Suprapubic skin (tissue), 3 donors: ENCODE measurements at regions not wholly inside any gene's neighbourhood (a gene's known extent, or its start where the extent isn't known, plus 50 kb on each side); places are given as distances from the start of the nearest gene placed in this dataset.

ENCODE experiments used
- EP300 ChIP-seq: sonication (generic); formaldehyde crosslinking; IDR thresholded peaks from one replicate; pipeline ENCODE4 v1.6.1; 2017; ENCODE audit warnings: antibody characterized with exemption
- POLR2A ChIP-seq, 2 donors: fragments of 450-650 bp; IDR thresholded peaks; one replicate each; pipeline ENCODE4 v1.6.1; 2017; ENCODE audit warnings: antibody characterized with exemption in 2 of 2, mild to moderate bottlenecking in 2 of 2, moderate library complexity in 2 of 2
- TF ChIP-seq, protein P1 (sequence below), 2 donors: fragments of 200-600 bp in 1 of 2; fragments of 450-650 bp in 1 of 2; sonication (generic) in 1 of 2; IDR thresholded peaks; one replicate each; pipeline ENCODE4 v1.5.1; 2016 to 2019; ENCODE audit warnings: antibody characterized with exemption in 2 of 2, mild to moderate bottlenecking in 1 of 2, moderate library complexity in 1 of 2

DNA sequence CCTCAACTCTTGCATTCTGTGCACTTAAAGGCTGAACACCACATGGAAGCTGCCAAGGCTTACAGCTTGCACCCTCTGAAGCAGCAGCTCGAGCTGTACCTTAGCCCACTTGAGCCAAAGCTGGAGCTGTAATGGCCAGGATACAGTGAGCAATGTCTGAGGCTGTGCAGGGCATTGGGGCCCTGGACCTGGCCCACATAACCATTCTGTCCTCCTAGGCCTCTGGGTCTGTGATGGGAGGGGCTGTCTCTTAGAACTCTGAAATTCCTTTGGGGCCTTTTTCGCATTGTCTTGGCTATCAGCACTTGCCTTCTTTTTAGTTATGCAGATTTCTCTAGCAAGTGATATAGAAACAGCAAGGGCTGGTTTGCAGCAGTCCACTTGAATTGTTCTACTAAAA lies 303.8 kb upstream of the CLEC14A start:
- TF ChIP-seq, protein P1, sequence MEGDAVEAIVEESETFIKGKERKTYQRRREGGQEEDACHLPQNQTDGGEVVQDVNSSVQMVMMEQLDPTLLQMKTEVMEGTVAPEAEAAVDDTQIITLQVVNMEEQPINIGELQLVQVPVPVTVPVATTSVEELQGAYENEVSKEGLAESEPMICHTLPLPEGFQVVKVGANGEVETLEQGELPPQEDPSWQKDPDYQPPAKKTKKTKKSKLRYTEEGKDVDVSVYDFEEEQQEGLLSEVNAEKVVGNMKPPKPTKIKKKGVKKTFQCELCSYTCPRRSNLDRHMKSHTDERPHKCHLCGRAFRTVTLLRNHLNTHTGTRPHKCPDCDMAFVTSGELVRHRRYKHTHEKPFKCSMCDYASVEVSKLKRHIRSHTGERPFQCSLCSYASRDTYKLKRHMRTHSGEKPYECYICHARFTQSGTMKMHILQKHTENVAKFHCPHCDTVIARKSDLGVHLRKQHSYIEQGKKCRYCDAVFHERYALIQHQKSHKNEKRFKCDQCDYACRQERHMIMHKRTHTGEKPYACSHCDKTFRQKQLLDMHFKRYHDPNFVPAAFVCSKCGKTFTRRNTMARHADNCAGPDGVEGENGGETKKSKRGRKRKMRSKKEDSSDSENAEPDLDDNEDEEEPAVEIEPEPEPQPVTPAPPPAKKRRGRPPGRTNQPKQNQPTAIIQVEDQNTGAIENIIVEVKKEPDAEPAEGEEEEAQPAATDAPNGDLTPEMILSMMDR (IDR thresholded peaks at IDR 0.05): no peak
- TF ChIP-seq POLR2A (IDR thresholded peaks at IDR 0.05): no peak
- TF ChIP-seq EP300: no peak
